Endothelial cell of umbilical vein (primary cell): ENCODE measurements at regions not wholly inside any gene's neighbourhood (a gene's known extent, or its start where the extent isn't known, plus 50 kb on each side); places are given as distances from the start of the nearest gene placed in this dataset.

Experiments
- EZH2 ChIP-seq: IDR thresholded peaks from 2 replicates; pipeline ENCODE4 v1.6.1; 2012; ENCODE audit warnings: borderline replicate concordance, low read depth, mild to moderate bottlenecking, moderate library complexity, low read length, inconsistent platforms; ENCODE audit not compliant: severe bottlenecking
- FOS ChIP-seq: IDR thresholded peaks from 2 replicates; pipeline ENCODE4 v1.6.1; 2011; ENCODE audit warnings: mild to moderate bottlenecking, low read length, moderate library complexity, borderline replicate concordance; ENCODE audit not compliant: insufficient read depth
- JUN ChIP-seq: IDR thresholded peaks from 2 replicates; pipeline ENCODE4 v1.6.1; 2011; ENCODE audit warnings: borderline replicate concordance, low read depth; ENCODE audit not compliant: insufficient read length, insufficient read depth
- MYC ChIP-seq: IDR thresholded peaks from one replicate; pipeline ENCODE4 v1.6.1; 2011; ENCODE audit warnings: mild to moderate bottlenecking, low read depth, low read length
- POLR2A ChIP-seq: IDR thresholded peaks from 2 replicates; pipeline ENCODE4 v1.6.1; 2012; ENCODE audit warnings: low read depth, mild to moderate bottlenecking, control low read depth, low read length
- POLR2AphosphoS5 ChIP-seq: IDR thresholded peaks from 2 replicates; pipeline ENCODE4 v1.6.1; 2012; ENCODE audit warnings: low read depth, mild to moderate bottlenecking, control low read depth, low read length, moderate library complexity; ENCODE audit not compliant: insufficient read depth
- TF ChIP-seq, protein P1 (sequence below), 2 donors: IDR thresholded peaks; 1 replicate in 1 of 2; 2 replicates in 1 of 2; pipeline ENCODE4 v1.5.1; 2011; ENCODE audit warnings: low read length in 2 of 2, mild to moderate bottlenecking in 2 of 2, moderate library complexity in 2 of 2, control low read depth in 1 of 2, inconsistent platforms in 1 of 2, low read depth in 1 of 2; ENCODE audit not compliant: insufficient read depth in 1 of 2; ENCODE audit errors: extremely low read depth in 1 of 2
- TF ChIP-seq, protein P2 (sequence below): IDR thresholded peaks from 2 replicates; pipeline ENCODE4 v1.6.1; 2011; ENCODE audit not compliant: insufficient read depth, insufficient read length

DNA sequence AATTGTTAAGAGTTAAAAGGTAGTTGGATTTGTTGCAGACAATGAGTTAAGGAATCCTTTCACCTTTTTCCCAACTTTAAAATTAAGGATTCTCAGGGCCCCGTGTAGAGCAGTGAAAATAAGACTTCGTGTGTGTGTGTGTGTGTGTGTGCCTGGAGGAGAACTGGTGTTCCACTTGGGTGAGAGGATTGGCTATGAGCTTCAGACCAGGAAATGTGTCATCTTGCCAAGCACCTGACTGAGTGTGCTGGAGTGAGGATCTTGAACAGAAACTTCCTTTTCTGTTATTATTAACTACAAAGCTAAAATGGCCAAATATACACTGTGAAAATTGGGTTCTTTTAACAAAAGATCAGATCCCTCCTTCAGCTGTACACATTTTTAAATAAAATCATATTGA, 113.1 kb upstream of the VCX2 start:
- TF ChIP-seq POLR2A, result no peak
- TF ChIP-seq, protein P1, sequence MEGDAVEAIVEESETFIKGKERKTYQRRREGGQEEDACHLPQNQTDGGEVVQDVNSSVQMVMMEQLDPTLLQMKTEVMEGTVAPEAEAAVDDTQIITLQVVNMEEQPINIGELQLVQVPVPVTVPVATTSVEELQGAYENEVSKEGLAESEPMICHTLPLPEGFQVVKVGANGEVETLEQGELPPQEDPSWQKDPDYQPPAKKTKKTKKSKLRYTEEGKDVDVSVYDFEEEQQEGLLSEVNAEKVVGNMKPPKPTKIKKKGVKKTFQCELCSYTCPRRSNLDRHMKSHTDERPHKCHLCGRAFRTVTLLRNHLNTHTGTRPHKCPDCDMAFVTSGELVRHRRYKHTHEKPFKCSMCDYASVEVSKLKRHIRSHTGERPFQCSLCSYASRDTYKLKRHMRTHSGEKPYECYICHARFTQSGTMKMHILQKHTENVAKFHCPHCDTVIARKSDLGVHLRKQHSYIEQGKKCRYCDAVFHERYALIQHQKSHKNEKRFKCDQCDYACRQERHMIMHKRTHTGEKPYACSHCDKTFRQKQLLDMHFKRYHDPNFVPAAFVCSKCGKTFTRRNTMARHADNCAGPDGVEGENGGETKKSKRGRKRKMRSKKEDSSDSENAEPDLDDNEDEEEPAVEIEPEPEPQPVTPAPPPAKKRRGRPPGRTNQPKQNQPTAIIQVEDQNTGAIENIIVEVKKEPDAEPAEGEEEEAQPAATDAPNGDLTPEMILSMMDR (IDR thresholded peaks at IDR 0.05; ENCODE audit: extremely low read depth in 1 of 2, insufficient read depth in 1 of 2, low read depth in 1 of 2, low read length in 2 of 2), result no peak
- TF ChIP-seq JUN, result no peak
- no peak for TF ChIP-seq MYC
- no peak for TF ChIP-seq POLR2AphosphoS5
- no peak for TF ChIP-seq EZH2
- TF ChIP-seq FOS, result no peak
- TF ChIP-seq, protein P2, sequence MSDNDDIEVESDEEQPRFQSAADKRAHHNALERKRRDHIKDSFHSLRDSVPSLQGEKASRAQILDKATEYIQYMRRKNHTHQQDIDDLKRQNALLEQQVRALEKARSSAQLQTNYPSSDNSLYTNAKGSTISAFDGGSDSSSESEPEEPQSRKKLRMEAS, result no peak
